ENCODE measurements at regions not wholly inside any gene's neighbourhood (a gene's known extent, or its start where the extent isn't known, plus 50 kb on each side); places are given as distances from the start of the nearest gene placed in this dataset.

- Histone ChIP-seq H3K79me2 (ENCODE audit: low read length) (no peaks in the 10 kb centered on the region), H3K27me3 (ENCODE audit: low read length) (no peaks in the 10 kb centered on the region), H3K4me1 (ENCODE audit: insufficient read depth, low read length) (no peaks in the 10 kb centered on the region), H3K36me3 (ENCODE audit: low read depth, low read length) (no peaks in the 10 kb centered on the region), H3K27ac (ENCODE audit: low read length) (no peak overlapping the region), H2AFZ (ENCODE audit: low read length) (no peak overlapping the region), H3K9me3 (ENCODE audit: low read length) (peaks cover 27% of the 10 kb centered on the region), H4K20me1 (ENCODE audit: low read length) (no peaks in the 10 kb centered on the region), H3K4me3 (ENCODE audit: low read length) (no peak overlapping the region), H3K9me2 (replicated peaks; ENCODE audit: low read length) (no peaks in the 10 kb centered on the region), H3K9ac (ENCODE audit: low read length) (no peak overlapping the region), H3K4me2 (ENCODE audit: low read length) (no peak overlapping the region), H3F3A (ENCODE audit: low read length, unreplicated experiment) (no peaks in the 10 kb centered on the region)
- ChIA-PET POLR2A (ENCODE audit: unreplicated experiment) (no interaction called here), CTCF (no interaction called here)
- BruUV-seq (replicated peaks) = no TSS peak
- ATAC-seq = no peak
- no peak for DNase-seq
- intact Hi-C loops (cut with micrococcal nuclease) = no loop called here
- TF ChIP-seq EZH2phosphoT487 (IDR thresholded peaks at IDR 0.05; ENCODE audit: borderline replicate concordance, low read length) (no peak), EZH2 (IDR thresholded peaks at IDR 0.05; ENCODE audit: low read length, unreplicated experiment) (no peak), CTCF (conservative IDR thresholded peaks at IDR 0.05; ENCODE audit: low read depth, low read length) (no peak)
Observed at GRCh38 chr11:81829976-81830375, 903.7 kb downstream of the FAM181B start.

- no peaks in the 10 kb centered on the region for H3K9me2 ChIP-seq (replicated peaks; ENCODE audit: low read length)
- no peaks in the 10 kb centered on the region for H3F3A ChIP-seq (ENCODE audit: low read length, unreplicated experiment)
- H3K36me3 ChIP-seq (ENCODE audit: low read depth, low read length) = no peaks in the 10 kb centered on the region
- H3K79me2 ChIP-seq (ENCODE audit: low read length) = no peaks in the 10 kb centered on the region
- intact Hi-C loops (cut with micrococcal nuclease) = no loop called here
- H3K27ac ChIP-seq (ENCODE audit: low read length) = no peak overlapping the region
- CTCF ChIA-PET = no interaction called here
- H3K4me1 ChIP-seq (ENCODE audit: insufficient read depth, low read length) = no peaks in the 10 kb centered on the region
- no peaks in the 10 kb centered on the region for H4K20me1 ChIP-seq (ENCODE audit: low read length)
- H3K4me3 ChIP-seq (ENCODE audit: low read length) = no peak overlapping the region
- no peak overlapping the region for H3K9ac ChIP-seq (ENCODE audit: low read length)
- TF ChIP-seq EZH2phosphoT487 (IDR thresholded peaks at IDR 0.05; ENCODE audit: borderline replicate concordance, low read length) (no peak), CTCF (conservative IDR thresholded peaks at IDR 0.05; ENCODE audit: low read depth, low read length) (no peak), EZH2 (IDR thresholded peaks at IDR 0.05; ENCODE audit: low read length, unreplicated experiment) (no peak)
- H3K4me2 ChIP-seq (ENCODE audit: low read length) = no peak overlapping the region
- POLR2A ChIA-PET (ENCODE audit: unreplicated experiment) = no interaction called here
- no peak overlapping the region for H2AFZ ChIP-seq (ENCODE audit: low read length)
- no peak for DNase-seq
- no peak for ATAC-seq
- no TSS peak for BruUV-seq (replicated peaks)
- no peaks in the 10 kb centered on the region for H3K27me3 ChIP-seq (ENCODE audit: low read length)
- H3K9me3 ChIP-seq (ENCODE audit: low read length) = peaks cover 28% of the 10 kb centered on the region
Observed at GRCh38 chr11:81825346-81825745, 908.3 kb downstream of the FAM181B start.

GRCh38 chr11:81819462-81819861, 914.2 kb downstream of the FAM181B start:
- TF ChIP-seq CTCF (conservative IDR thresholded peaks at IDR 0.05; ENCODE audit: low read depth, low read length) (no peak), EZH2 (IDR thresholded peaks at IDR 0.05; ENCODE audit: low read length, unreplicated experiment) (no peak), EZH2phosphoT487 (IDR thresholded peaks at IDR 0.05; ENCODE audit: borderline replicate concordance, low read length) (no peak)
- ChIA-PET CTCF (no interaction called here), POLR2A (ENCODE audit: unreplicated experiment) (no interaction called here)
- Histone ChIP-seq H3K4me3 (ENCODE audit: low read length) (no peak overlapping the region), H3K4me2 (ENCODE audit: low read length) (no peak overlapping the region), H3K9ac (ENCODE audit: low read length) (no peak overlapping the region), H3K9me3 (ENCODE audit: low read length) (peaks cover 29% of the 10 kb centered on the region), H3K27ac (ENCODE audit: low read length) (no peak overlapping the region), H3F3A (ENCODE audit: low read length, unreplicated experiment) (no peaks in the 10 kb centered on the region), H3K9me2 (replicated peaks; ENCODE audit: low read length) (no peaks in the 10 kb centered on the region), H2AFZ (ENCODE audit: low read length) (no peak overlapping the region), H3K27me3 (ENCODE audit: low read length) (no peaks in the 10 kb centered on the region), H3K4me1 (ENCODE audit: insufficient read depth, low read length) (no peaks in the 10 kb centered on the region), H3K36me3 (ENCODE audit: low read depth, low read length) (no peaks in the 10 kb centered on the region), H3K79me2 (ENCODE audit: low read length) (no peaks in the 10 kb centered on the region), H4K20me1 (ENCODE audit: low read length) (no peaks in the 10 kb centered on the region)
- intact Hi-C loops (cut with micrococcal nuclease) = no loop called here
- no peak for ATAC-seq
- no TSS peak for BruUV-seq (replicated peaks)
- no peak for DNase-seq

All from PC-3 (cell line).